ENCODE measurements at regions not wholly inside any gene's neighbourhood (a gene's known extent, or its start where the extent isn't known, plus 50 kb on each side); places are given as distances from the start of the nearest gene placed in this dataset.

GRCh38 chr7:31445686-31446355, 68.1 kb upstream of the ITPRID1 start:
- TF ChIP-seq ISL1 (CRISPR knock-in tag; IDR thresholded peaks at IDR 0.05) (no peak), ARNTL (CRISPR knock-in tag; IDR thresholded peaks at IDR 0.05; ENCODE audit: borderline replicate concordance, low read depth) (no peak), TOX (CRISPR knock-in tag; IDR thresholded peaks at IDR 0.05; ENCODE audit: borderline replicate concordance) (no peak), ZFP30 (CRISPR knock-in tag; IDR thresholded peaks at IDR 0.05) (no peak), CREB5 (CRISPR knock-in tag; IDR thresholded peaks at IDR 0.05; ENCODE audit: low read depth) (no peak), ZFP3 (CRISPR knock-in tag; IDR thresholded peaks at IDR 0.05) (no peak), CSRNP3 (CRISPR knock-in tag; IDR thresholded peaks at IDR 0.05) (no peak)
- TF ChIP-seq, protein P1, sequence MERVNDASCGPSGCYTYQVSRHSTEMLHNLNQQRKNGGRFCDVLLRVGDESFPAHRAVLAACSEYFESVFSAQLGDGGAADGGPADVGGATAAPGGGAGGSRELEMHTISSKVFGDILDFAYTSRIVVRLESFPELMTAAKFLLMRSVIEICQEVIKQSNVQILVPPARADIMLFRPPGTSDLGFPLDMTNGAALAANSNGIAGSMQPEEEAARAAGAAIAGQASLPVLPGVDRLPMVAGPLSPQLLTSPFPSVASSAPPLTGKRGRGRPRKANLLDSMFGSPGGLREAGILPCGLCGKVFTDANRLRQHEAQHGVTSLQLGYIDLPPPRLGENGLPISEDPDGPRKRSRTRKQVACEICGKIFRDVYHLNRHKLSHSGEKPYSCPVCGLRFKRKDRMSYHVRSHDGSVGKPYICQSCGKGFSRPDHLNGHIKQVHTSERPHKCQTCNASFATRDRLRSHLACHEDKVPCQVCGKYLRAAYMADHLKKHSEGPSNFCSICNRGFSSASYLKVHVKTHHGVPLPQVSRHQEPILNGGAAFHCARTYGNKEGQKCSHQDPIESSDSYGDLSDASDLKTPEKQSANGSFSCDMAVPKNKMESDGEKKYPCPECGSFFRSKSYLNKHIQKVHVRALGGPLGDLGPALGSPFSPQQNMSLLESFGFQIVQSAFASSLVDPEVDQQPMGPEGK (CRISPR knock-in tag; IDR thresholded peaks at IDR 0.05; ENCODE audit: borderline replicate concordance), result no peak
- no peak for ATAC-seq

DNA sequence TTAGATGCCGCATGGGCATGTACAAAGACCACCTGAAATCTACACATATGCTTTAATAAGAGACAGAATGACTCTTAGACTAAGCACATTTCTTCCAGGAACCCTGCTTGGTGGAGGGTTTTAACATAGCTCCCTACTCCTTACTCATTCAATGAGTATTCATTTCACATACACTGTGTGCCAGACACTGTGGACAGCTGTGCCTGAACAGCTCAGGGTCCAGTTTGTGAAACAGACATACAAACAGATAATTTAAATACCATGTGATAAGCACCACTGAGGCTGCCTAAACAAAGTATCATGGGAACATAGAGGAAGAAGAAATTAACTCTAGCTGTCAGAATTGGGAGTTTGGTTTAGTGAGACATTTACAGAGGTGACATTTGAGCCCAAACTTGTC, 65.2 kb upstream of the ITPRID1 start:
- ATAC-seq, result no peak
- TF ChIP-seq ZC3H10 (CRISPR knock-in tag; IDR thresholded peaks at IDR 0.05) (no peak), ZFP3 (CRISPR knock-in tag; IDR thresholded peaks at IDR 0.05) (no peak), TOX (CRISPR knock-in tag; IDR thresholded peaks at IDR 0.05; ENCODE audit: borderline replicate concordance) (no peak), SNAI2 (CRISPR knock-in tag; IDR thresholded peaks at IDR 0.05) (no peak), PPARA (CRISPR knock-in tag; IDR thresholded peaks at IDR 0.05; ENCODE audit: borderline replicate concordance) (no peak), ZNF70 (CRISPR knock-in tag; IDR thresholded peaks at IDR 0.05) (no peak), ZNF8 (CRISPR knock-in tag; IDR thresholded peaks at IDR 0.05) (no peak), BACH2 (CRISPR knock-in tag; IDR thresholded peaks at IDR 0.05; ENCODE audit: borderline replicate concordance) (no peak)

GRCh38 chr7:31455844-31456243, 58.0 kb upstream of the ITPRID1 start:
- no peak for ATAC-seq
- no peak for TF ChIP-seq ZNF8 (CRISPR knock-in tag; IDR thresholded peaks at IDR 0.05)
- TF ChIP-seq, protein P2, sequence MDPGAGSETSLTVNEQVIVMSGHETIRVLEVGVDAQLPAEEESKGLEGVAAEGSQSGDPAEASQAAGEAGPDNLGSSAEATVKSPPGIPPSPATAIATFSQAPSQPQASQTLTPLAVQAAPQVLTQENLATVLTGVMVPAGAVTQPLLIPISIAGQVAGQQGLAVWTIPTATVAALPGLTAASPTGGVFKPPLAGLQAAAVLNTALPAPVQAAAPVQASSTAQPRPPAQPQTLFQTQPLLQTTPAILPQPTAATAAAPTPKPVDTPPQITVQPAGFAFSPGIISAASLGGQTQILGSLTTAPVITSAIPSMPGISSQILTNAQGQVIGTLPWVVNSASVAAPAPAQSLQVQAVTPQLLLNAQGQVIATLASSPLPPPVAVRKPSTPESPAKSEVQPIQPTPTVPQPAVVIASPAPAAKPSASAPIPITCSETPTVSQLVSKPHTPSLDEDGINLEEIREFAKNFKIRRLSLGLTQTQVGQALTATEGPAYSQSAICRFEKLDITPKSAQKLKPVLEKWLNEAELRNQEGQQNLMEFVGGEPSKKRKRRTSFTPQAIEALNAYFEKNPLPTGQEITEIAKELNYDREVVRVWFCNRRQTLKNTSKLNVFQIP (CRISPR knock-in tag; IDR thresholded peaks at IDR 0.05; ENCODE audit: borderline replicate concordance, low read depth), result no peak
- no peak for TF ChIP-seq ISL1 (CRISPR knock-in tag; IDR thresholded peaks at IDR 0.05)
- no peak for TF ChIP-seq GLIS3 (CRISPR knock-in tag; IDR thresholded peaks at IDR 0.05)
- no peak for TF ChIP-seq TCF4 (CRISPR knock-in tag; IDR thresholded peaks at IDR 0.05; ENCODE audit: borderline replicate concordance)
- no peak for TF ChIP-seq BACH2 (CRISPR knock-in tag; IDR thresholded peaks at IDR 0.05; ENCODE audit: borderline replicate concordance)
- TF ChIP-seq OSR1 (CRISPR knock-in tag; IDR thresholded peaks at IDR 0.05), result no peak
- TF ChIP-seq SNAI2 (CRISPR knock-in tag; IDR thresholded peaks at IDR 0.05), result no peak
- TF ChIP-seq ZFP3 (CRISPR knock-in tag; IDR thresholded peaks at IDR 0.05), result no peak
- no peak for TF ChIP-seq ZNF565 (CRISPR knock-in tag; conservative IDR thresholded peaks at IDR 0.05; ENCODE audit: low read depth)
- TF ChIP-seq CREB5 (CRISPR knock-in tag; IDR thresholded peaks at IDR 0.05; ENCODE audit: low read depth), result no peak
- TF ChIP-seq RARB (CRISPR knock-in tag; IDR thresholded peaks at IDR 0.05), result no peak
- no peak for TF ChIP-seq ZFP30 (CRISPR knock-in tag; IDR thresholded peaks at IDR 0.05)
- TF ChIP-seq, protein P3, sequence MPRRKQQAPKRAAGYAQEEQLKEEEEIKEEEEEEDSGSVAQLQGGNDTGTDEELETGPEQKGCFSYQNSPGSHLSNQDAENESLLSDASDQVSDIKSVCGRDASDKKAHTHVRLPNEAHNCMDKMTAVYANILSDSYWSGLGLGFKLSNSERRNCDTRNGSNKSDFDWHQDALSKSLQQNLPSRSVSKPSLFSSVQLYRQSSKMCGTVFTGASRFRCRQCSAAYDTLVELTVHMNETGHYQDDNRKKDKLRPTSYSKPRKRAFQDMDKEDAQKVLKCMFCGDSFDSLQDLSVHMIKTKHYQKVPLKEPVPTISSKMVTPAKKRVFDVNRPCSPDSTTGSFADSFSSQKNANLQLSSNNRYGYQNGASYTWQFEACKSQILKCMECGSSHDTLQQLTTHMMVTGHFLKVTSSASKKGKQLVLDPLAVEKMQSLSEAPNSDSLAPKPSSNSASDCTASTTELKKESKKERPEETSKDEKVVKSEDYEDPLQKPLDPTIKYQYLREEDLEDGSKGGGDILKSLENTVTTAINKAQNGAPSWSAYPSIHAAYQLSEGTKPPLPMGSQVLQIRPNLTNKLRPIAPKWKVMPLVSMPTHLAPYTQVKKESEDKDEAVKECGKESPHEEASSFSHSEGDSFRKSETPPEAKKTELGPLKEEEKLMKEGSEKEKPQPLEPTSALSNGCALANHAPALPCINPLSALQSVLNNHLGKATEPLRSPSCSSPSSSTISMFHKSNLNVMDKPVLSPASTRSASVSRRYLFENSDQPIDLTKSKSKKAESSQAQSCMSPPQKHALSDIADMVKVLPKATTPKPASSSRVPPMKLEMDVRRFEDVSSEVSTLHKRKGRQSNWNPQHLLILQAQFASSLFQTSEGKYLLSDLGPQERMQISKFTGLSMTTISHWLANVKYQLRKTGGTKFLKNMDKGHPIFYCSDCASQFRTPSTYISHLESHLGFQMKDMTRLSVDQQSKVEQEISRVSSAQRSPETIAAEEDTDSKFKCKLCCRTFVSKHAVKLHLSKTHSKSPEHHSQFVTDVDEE (CRISPR knock-in tag; IDR thresholded peaks at IDR 0.05), result no peak

All from SK-N-SH treated with all-trans-retinoic acid at 6 μM for 48 hours (cell line).